ENCODE measurements at regions not wholly inside any gene's neighbourhood (a gene's known extent, or its start where the extent isn't known, plus 50 kb on each side); places are given as distances from the start of the nearest gene placed in this dataset.

- Histone ChIP-seq H3K79me2 (ENCODE audit: insufficient read depth, low read length) (no peaks in the 10 kb centered on the region), H3K9me3 (ENCODE audit: insufficient read depth, low read depth, low read length) (no peaks in the 10 kb centered on the region), H3K4me3 (ENCODE audit: low read length, poor library complexity, severe bottlenecking) (no peak overlapping the region), H3K9ac (ENCODE audit: low read depth, low read length, poor library complexity, severe bottlenecking) (no peak overlapping the region), H3K4me1 (ENCODE audit: insufficient read depth, low read length, poor library complexity, severe bottlenecking) (no peaks in the 10 kb centered on the region), H3K27me3 (ENCODE audit: insufficient read depth, low read length, poor library complexity, severe bottlenecking) (no peaks in the 10 kb centered on the region), H3K36me3 (ENCODE audit: insufficient read depth, low read length) (no peaks in the 10 kb centered on the region), H3K4me2 (ENCODE audit: low read depth, low read length, poor library complexity, severe bottlenecking) (no peak overlapping the region), H4K20me1 (ENCODE audit: insufficient read depth, low read length, poor library complexity, severe bottlenecking) (no peaks in the 10 kb centered on the region), H2AFZ (ENCODE audit: low read length) (no peak overlapping the region), H3F3A (ENCODE audit: low read depth) (no peaks in the 10 kb centered on the region), H3K9me2 (replicated peaks; ENCODE audit: low read depth, low read length) (no peaks in the 10 kb centered on the region)
- TF ChIP-seq EZH2phosphoT487 (IDR thresholded peaks at IDR 0.05; ENCODE audit: borderline replicate concordance) (no peak), CTCF (conservative IDR thresholded peaks at IDR 0.05; ENCODE audit: low read length) (no peak)
Observed at GRCh38 chr13:79267560-79267959, 138.5 kb downstream of the RBM26 start.

GRCh38 chr13:79258489-79258888 lies 147.6 kb downstream of the RBM26 start:
- Histone ChIP-seq H3K4me3 (ENCODE audit: low read length, poor library complexity, severe bottlenecking) (no peak overlapping the region), H2AFZ (ENCODE audit: low read length) (peak overlapping the region; percentile 13)
- TF ChIP-seq CTCF (conservative IDR thresholded peaks at IDR 0.05; ENCODE audit: low read length) (no peak), EZH2phosphoT487 (IDR thresholded peaks at IDR 0.05; ENCODE audit: borderline replicate concordance) (no peak)

GRCh38 chr13:79246578-79246949 lies 159.5 kb downstream of the RBM26 start:
- Histone ChIP-seq H3K9me3 (ENCODE audit: insufficient read depth, low read depth, low read length) (no peaks in the 10 kb centered on the region), H2AFZ (ENCODE audit: low read length) (no peak overlapping the region), H3K27me3 (ENCODE audit: insufficient read depth, low read length, poor library complexity, severe bottlenecking) (no peaks in the 10 kb centered on the region), H3K79me2 (ENCODE audit: insufficient read depth, low read length) (no peaks in the 10 kb centered on the region), H3K4me1 (ENCODE audit: insufficient read depth, low read length, poor library complexity, severe bottlenecking) (peaks cover 21% of the 10 kb centered on the region), H3K9ac (ENCODE audit: low read depth, low read length, poor library complexity, severe bottlenecking) (no peak overlapping the region), H3K36me3 (ENCODE audit: insufficient read depth, low read length) (no peaks in the 10 kb centered on the region), H4K20me1 (ENCODE audit: insufficient read depth, low read length, poor library complexity, severe bottlenecking) (no peaks in the 10 kb centered on the region), H3K9me2 (replicated peaks; ENCODE audit: low read depth, low read length) (no peaks in the 10 kb centered on the region), H3K4me2 (ENCODE audit: low read depth, low read length, poor library complexity, severe bottlenecking) (no peak overlapping the region), H3K4me3 (ENCODE audit: low read length, poor library complexity, severe bottlenecking) (no peak overlapping the region), H3F3A (ENCODE audit: low read depth) (peaks cover 3% of the 10 kb centered on the region; the same call in 1 of the 2 replicates)
- TF ChIP-seq EZH2phosphoT487 (IDR thresholded peaks at IDR 0.05; ENCODE audit: borderline replicate concordance), result no peak
- TF ChIP-seq CTCF (conservative IDR thresholded peaks at IDR 0.05; ENCODE audit: low read length), result peak; percentile 71

More at GRCh38 chr13:79258489-79258888, 147.6 kb downstream of the RBM26 start:
- Histone ChIP-seq H3K9me3 (ENCODE audit: insufficient read depth, low read depth, low read length) (no peaks in the 10 kb centered on the region), H3K4me2 (ENCODE audit: low read depth, low read length, poor library complexity, severe bottlenecking) (no peak overlapping the region), H3K79me2 (ENCODE audit: insufficient read depth, low read length) (no peaks in the 10 kb centered on the region), H3K4me1 (ENCODE audit: insufficient read depth, low read length, poor library complexity, severe bottlenecking) (no peaks in the 10 kb centered on the region), H3F3A (ENCODE audit: low read depth) (no peaks in the 10 kb centered on the region), H3K9ac (ENCODE audit: low read depth, low read length, poor library complexity, severe bottlenecking) (no peak overlapping the region), H3K36me3 (ENCODE audit: insufficient read depth, low read length) (no peaks in the 10 kb centered on the region), H3K9me2 (replicated peaks; ENCODE audit: low read depth, low read length) (no peaks in the 10 kb centered on the region), H4K20me1 (ENCODE audit: insufficient read depth, low read length, poor library complexity, severe bottlenecking) (no peaks in the 10 kb centered on the region), H3K27me3 (ENCODE audit: insufficient read depth, low read length, poor library complexity, severe bottlenecking) (no peaks in the 10 kb centered on the region)
